Right lobe of liver (tissue), 4 donors: ENCODE measurements at regions not wholly inside any gene's neighbourhood (a gene's known extent, or its start where the extent isn't known, plus 50 kb on each side); places are given as distances from the start of the nearest gene placed in this dataset.
A peak's percentile ranks its signal among the peaks of the same experiment; 100 is the strongest.

Source experiments
- POLR2A ChIP-seq: fragments of 450-650 bp; IDR thresholded peaks from one replicate; pipeline ENCODE4 v1.6.1; 2017; ENCODE audit warnings: antibody characterized with exemption, mild to moderate bottlenecking
- TF ChIP-seq, protein P1 (sequence below), 4 donors: fragments of 200-600 bp in 3 of 4; fragments of 450-650 bp in 1 of 4; IDR thresholded peaks; one replicate each; pipeline versions ENCODE4 v1.5.1 to v1.8.0; 2016 to 2022; ENCODE audit warnings: antibody characterized with exemption in 4 of 4, mild to moderate bottlenecking in 2 of 4
- donor health status: DM: no; HTN: no; CAD: no.
- donor health status: DM: no; HTN: no; CAD: no.
- donor health status: DM: no; HTN: yes; CAD: no.

DNA sequence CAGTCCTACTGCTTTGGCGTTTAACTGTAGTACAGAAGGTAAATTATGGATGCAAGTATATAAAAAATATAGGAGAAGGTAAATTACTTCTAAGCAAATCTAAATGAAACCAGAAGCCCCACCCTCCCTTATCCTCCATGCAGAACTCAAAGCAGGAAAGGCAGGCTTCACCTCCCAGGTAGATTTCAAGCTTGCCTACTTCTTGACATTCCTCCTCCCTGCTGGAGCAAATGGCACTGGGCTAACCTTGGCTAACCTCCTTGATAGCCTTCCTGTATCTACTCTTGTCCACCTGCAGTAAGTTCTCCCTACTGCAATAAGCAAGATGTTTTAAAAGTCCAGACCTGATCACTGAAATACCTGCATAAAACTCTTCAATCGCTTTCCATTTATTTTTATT is 396.0 kb downstream of the IRS2 start:
- TF ChIP-seq, protein P1, sequence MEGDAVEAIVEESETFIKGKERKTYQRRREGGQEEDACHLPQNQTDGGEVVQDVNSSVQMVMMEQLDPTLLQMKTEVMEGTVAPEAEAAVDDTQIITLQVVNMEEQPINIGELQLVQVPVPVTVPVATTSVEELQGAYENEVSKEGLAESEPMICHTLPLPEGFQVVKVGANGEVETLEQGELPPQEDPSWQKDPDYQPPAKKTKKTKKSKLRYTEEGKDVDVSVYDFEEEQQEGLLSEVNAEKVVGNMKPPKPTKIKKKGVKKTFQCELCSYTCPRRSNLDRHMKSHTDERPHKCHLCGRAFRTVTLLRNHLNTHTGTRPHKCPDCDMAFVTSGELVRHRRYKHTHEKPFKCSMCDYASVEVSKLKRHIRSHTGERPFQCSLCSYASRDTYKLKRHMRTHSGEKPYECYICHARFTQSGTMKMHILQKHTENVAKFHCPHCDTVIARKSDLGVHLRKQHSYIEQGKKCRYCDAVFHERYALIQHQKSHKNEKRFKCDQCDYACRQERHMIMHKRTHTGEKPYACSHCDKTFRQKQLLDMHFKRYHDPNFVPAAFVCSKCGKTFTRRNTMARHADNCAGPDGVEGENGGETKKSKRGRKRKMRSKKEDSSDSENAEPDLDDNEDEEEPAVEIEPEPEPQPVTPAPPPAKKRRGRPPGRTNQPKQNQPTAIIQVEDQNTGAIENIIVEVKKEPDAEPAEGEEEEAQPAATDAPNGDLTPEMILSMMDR (IDR thresholded peaks at IDR 0.05): no peak
- peak; percentile 6 for TF ChIP-seq POLR2A
